Neural cell (in vitro differentiated cells): ENCODE measurements at regions not wholly inside any gene's neighbourhood (a gene's known extent, or its start where the extent isn't known, plus 50 kb on each side); places are given as distances from the start of the nearest gene placed in this dataset.

ENCODE experiments used
- EZH2 ChIP-seq: fragments of 200-600, 300-800 bp; shearing (Covaris generic), sonication (generic); IDR thresholded peaks from 2 replicates; pipeline ENCODE4 v1.6.1; 2014; ENCODE audit warnings: antibody characterized with exemption, low read length, borderline replicate concordance, mild to moderate bottlenecking; ENCODE audit not compliant: insufficient read depth, poor library complexity, severe bottlenecking
- TF ChIP-seq, protein P1 (sequence below): fragments of 450-650 bp; IDR thresholded peaks from 2 replicates; pipeline ENCODE4 v1.5.1; 2014; ENCODE audit warnings: antibody characterized with exemption, mild to moderate bottlenecking, moderate library complexity; ENCODE audit not compliant: poor library complexity, severe bottlenecking

DNA sequence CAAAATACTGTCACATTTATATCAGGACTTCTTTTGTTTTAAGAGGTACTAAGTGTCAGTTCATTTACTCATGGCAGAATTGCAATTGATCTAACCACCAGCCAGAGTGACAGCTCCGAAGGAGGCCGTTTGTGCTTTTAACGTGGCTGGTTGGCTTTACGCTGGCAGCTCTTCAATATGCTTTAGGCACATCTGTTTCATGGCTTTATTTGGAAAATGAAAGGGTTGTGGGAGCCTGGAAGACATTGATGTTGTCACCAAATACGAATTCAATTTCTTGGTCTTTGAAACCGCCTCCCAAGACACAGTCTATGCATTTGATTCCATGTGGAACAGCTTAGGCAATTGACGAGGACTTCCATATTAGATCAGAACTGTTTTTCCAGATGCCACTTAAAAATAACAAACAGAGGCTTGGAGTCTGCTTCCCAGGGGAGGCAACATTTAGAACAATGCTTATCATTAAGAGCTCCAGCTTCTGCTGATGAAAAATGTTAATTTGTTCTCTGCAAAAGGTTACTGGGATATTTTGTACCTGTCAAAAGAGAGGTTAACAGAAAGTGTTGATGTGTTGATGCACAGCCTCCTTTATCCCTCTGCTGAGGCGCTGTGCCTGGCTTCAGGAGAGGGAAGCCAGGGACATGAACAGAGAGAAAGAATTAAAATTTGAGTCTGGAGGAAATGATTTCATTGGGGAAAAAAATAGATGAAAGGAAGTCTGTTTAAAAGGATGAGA, 64.0 kb upstream of the TNFRSF19 start:
- no peak for TF ChIP-seq EZH2
- TF ChIP-seq, protein P1, sequence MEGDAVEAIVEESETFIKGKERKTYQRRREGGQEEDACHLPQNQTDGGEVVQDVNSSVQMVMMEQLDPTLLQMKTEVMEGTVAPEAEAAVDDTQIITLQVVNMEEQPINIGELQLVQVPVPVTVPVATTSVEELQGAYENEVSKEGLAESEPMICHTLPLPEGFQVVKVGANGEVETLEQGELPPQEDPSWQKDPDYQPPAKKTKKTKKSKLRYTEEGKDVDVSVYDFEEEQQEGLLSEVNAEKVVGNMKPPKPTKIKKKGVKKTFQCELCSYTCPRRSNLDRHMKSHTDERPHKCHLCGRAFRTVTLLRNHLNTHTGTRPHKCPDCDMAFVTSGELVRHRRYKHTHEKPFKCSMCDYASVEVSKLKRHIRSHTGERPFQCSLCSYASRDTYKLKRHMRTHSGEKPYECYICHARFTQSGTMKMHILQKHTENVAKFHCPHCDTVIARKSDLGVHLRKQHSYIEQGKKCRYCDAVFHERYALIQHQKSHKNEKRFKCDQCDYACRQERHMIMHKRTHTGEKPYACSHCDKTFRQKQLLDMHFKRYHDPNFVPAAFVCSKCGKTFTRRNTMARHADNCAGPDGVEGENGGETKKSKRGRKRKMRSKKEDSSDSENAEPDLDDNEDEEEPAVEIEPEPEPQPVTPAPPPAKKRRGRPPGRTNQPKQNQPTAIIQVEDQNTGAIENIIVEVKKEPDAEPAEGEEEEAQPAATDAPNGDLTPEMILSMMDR = no peak
